ENCODE measurements at regions not wholly inside any gene's neighbourhood (a gene's known extent, or its start where the extent isn't known, plus 50 kb on each side); places are given as distances from the start of the nearest gene placed in this dataset.
"Not testable (repeated sequence)": the region's sequence is repeated elsewhere in the genome, so short reads cannot be mapped to it uniquely, and the experiment has no call there.

- Histone ChIP-seq H3K4me1 (ENCODE audit: control insufficient read depth, insufficient read depth, low read length) (peaks cover 2% of the 10 kb centered on the region), H3K27me3 (ENCODE audit: control insufficient read depth, insufficient read depth) (no peaks in the 10 kb centered on the region), H3K4me3 (ENCODE audit: low read length) (no peak overlapping the region), H3K9me3 (ENCODE audit: control insufficient read depth, low read length) (no peaks in the 10 kb centered on the region), H3K27ac (ENCODE audit: low read length) (no peak overlapping the region)
- DNase-seq (no peak), ATAC-seq (no peak)
- WGBS = 62% methylated on average over 4 of the region's 4 CpGs
- intact Hi-C loops (cut with DNase I) = no loop called here
Measured at GRCh38 chr20:60097285-60097684, 139.1 kb downstream of the CDH26 start.

DNA sequence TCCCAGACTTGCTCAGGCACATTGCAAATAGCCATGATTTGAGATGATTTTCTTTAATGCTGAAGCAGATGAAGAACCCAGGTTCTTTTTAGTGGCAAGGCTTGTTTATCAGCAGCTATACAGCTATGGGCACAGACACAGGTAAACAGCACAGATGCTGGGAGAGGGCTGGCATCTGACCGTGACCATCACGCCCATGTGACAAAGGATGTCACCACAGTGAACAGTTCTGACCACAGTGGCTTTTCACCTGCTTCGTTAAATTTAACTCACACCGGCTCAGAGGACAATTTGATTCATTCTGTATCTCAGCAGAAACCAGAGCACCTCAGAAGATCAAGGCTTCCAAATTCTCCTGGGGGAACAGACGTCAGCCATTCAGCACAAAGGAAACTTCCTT is 142.6 kb downstream of the CDH26 start:
- no peak for ATAC-seq
- 77% methylated on average over 5 of the region's 5 CpGs for WGBS
- Histone ChIP-seq H3K27ac (ENCODE audit: low read length) (no peak overlapping the region), H3K27me3 (ENCODE audit: control insufficient read depth, insufficient read depth) (no peaks in the 10 kb centered on the region), H3K9me3 (ENCODE audit: control insufficient read depth, low read length) (no peaks in the 10 kb centered on the region), H3K4me3 (ENCODE audit: low read length) (no peak overlapping the region), H3K4me1 (ENCODE audit: control insufficient read depth, insufficient read depth, low read length) (no peaks in the 10 kb centered on the region)
- DNase-seq = no peak
- intact Hi-C loops (cut with DNase I) = no loop called here

- Histone ChIP-seq H3K27ac (ENCODE audit: low read length) (no peak overlapping the region), H3K4me1 (ENCODE audit: control insufficient read depth, insufficient read depth, low read length) (no peaks in the 10 kb centered on the region), H3K27me3 (ENCODE audit: control insufficient read depth, insufficient read depth) (no peaks in the 10 kb centered on the region), H3K9me3 (ENCODE audit: control insufficient read depth, low read length) (no peaks in the 10 kb centered on the region), H3K4me3 (ENCODE audit: low read length) (no peak overlapping the region)
- no peak for DNase-seq
- no peak for ATAC-seq
- WGBS = 69% methylated on average over 13 of the region's 13 CpGs
- intact Hi-C loops (cut with DNase I) = no loop called here
Measured at GRCh38 chr20:60101201-60101890, 143.1 kb downstream of the CDH26 start.

DNA sequence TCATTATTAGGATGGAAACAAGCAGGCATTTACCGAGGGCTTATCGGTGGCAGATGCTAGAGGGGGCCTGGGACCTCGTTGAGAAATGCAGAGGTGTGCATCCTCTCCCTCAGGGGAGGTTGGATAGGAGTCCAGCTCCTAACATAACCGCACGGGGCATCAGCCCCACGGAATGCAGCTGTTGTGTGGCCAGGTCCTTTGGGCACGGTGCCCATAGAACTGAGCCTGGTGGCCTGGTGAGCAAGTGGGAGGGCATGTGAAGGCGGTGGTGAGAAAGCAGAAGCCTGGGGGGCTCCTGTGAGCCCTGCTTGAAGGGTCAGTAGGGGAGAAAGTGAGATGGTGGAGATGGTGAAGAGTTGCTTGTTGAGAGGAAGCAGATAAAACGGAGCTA is 143.7 kb downstream of the CDH26 start:
- ATAC-seq (peak in 1 of 2 donors; percentile 28), DNase-seq (no peak)
- H3K4me1 ChIP-seq (ENCODE audit: control insufficient read depth, insufficient read depth, low read length) = no peaks in the 10 kb centered on the region
- H3K4me3 ChIP-seq (ENCODE audit: low read length) = no peak overlapping the region
- intact Hi-C loops (cut with DNase I) = no loop called here
- 60% methylated on average over 9 of the region's 9 CpGs for WGBS
- no peaks in the 10 kb centered on the region for H3K27me3 ChIP-seq (ENCODE audit: control insufficient read depth, insufficient read depth)
- no peaks in the 10 kb centered on the region for H3K9me3 ChIP-seq (ENCODE audit: control insufficient read depth, low read length)
- H3K27ac ChIP-seq (ENCODE audit: low read length) = no peak overlapping the region

- no peaks in the 10 kb centered on the region for H3K9me3 ChIP-seq (ENCODE audit: control insufficient read depth, low read length)
- ATAC-seq = no peak
- no peaks in the 10 kb centered on the region for H3K27me3 ChIP-seq (ENCODE audit: control insufficient read depth, insufficient read depth)
- DNase-seq = no peak
- intact Hi-C loops (cut with DNase I) = no loop called here
- WGBS = 87% methylated on average over 4 of the region's 4 CpGs
- no peaks in the 10 kb centered on the region for H3K4me1 ChIP-seq (ENCODE audit: control insufficient read depth, insufficient read depth, low read length)
- H3K4me3 ChIP-seq (ENCODE audit: low read length) = no peak overlapping the region
- no peak overlapping the region for H3K27ac ChIP-seq (ENCODE audit: low read length)
Measured at GRCh38 chr20:60102665-60103210, 144.5 kb downstream of the CDH26 start.

DNA sequence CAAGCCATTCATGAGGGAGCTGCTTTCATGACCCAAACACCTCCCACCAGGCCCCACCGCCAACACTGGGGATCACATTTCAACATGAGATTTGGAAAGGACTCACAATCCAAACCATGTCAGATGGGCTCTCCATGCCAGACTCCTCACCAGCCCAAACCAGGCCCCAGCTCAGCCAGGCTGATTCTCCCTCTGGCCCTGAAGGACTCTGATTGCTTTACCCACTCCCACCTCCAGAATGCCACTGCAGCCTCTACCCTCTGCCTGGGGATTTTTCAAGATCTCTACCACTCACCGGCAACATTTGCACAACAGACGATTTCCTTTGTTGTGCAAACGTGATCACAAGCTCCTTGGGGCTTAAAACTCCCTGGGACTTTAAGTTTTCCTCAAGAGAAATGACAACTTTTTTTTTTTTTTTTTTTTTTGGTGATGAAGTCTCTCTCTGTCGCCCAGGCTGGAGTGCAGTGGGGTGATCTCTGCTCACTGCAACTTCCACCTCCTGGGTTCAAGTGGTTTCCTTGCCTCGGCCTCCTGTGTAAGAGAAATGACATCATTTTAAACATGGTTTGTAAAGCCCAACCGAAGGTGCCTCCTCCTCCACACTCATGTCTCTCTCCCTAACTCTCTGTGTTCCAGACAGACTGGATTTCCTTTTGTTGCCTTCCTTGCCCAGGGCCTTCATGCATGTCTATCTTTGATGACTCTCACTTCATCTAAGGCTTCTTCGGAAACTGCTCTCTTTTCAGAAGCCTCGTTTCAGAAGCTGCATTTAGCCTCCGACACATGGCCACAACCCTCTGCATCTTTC is 147.0 kb downstream of the CDH26 start:
- H3K27me3 ChIP-seq (ENCODE audit: control insufficient read depth, insufficient read depth) = no peaks in the 10 kb centered on the region
- no peaks in the 10 kb centered on the region for H3K9me3 ChIP-seq (ENCODE audit: control insufficient read depth, low read length)
- H3K4me3 ChIP-seq (ENCODE audit: low read length) = no peak overlapping the region
- ATAC-seq (no peak), DNase-seq (no peak)
- no peaks in the 10 kb centered on the region for H3K4me1 ChIP-seq (ENCODE audit: control insufficient read depth, insufficient read depth, low read length)
- H3K27ac ChIP-seq (ENCODE audit: low read length) = no peak overlapping the region
- intact Hi-C loops (cut with DNase I) = no loop called here
- WGBS = 52% methylated on average over 10 of the region's 10 CpGs

GRCh38 chr20:60106186-60106585 is 148.0 kb downstream of the CDH26 start:
- intact Hi-C loops (cut with DNase I); H3K4me3 ChIP-seq (ENCODE audit: low read length); H3K27me3 ChIP-seq (ENCODE audit: control insufficient read depth, insufficient read depth); H3K4me1 ChIP-seq (ENCODE audit: control insufficient read depth, insufficient read depth, low read length); H3K9me3 ChIP-seq (ENCODE audit: control insufficient read depth, low read length); H3K27ac ChIP-seq (ENCODE audit: low read length); ATAC-seq; DNase-seq: not testable (repeated sequence)
- WGBS = 80% methylated on average over 8 of the region's 8 CpGs

DNA sequence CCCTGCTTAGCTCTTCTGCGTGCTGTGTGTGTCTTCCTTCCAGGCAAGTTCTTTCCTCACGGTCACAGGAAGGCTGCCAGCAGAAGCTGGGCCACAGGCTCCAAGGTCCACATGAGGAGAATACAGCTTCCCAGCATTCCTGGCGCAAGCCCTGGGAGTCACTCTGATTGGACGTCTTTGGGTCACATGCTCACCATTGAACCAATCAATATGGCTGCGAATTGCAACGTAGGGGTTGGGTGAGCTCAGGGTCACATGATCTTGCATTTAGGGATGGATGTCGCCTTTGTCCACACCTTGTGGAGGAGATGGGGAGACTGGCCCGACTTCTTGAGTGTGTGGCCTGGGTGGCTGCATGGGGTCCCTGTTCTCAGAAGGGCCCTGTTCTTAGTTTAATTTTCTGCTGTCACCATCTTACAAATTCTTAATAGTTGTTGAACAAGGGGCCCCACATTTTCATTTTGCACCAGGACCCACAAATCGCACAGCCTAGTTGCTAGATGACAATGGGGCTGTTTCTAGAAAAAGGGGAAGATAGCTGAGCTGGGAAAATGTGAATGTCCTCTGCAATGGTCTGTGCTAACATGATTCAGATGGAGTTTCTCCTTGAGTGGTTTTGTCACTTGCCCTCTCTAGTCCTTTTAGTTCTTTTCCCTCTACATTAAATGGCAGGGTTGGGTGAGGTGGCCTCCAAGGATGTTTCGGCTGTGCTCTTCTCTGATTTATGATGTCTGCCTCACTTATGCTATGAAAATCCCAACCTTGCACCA is 149.6 kb downstream of the CDH26 start:
- Histone ChIP-seq H3K9me3 (ENCODE audit: control insufficient read depth, low read length) (no peaks in the 10 kb centered on the region), H3K4me1 (ENCODE audit: control insufficient read depth, insufficient read depth, low read length) (no peaks in the 10 kb centered on the region), H3K27me3 (ENCODE audit: control insufficient read depth, insufficient read depth) (no peaks in the 10 kb centered on the region), H3K4me3 (ENCODE audit: low read length) (no peak overlapping the region), H3K27ac (ENCODE audit: low read length) (no peak overlapping the region)
- DNase-seq (no peak), ATAC-seq (no peak)
- 62% methylated on average over 10 of the region's 10 CpGs for WGBS
- intact Hi-C loops (cut with DNase I) = no loop called here

GRCh38 chr20:60108397-60108796 is 150.2 kb downstream of the CDH26 start:
- ATAC-seq = no peak

GRCh38 chr20:60113024-60113724 is 155.0 kb downstream of the CDH26 start:
- Histone ChIP-seq H3K27ac (ENCODE audit: low read length) (no peak overlapping the region), H3K9me3 (ENCODE audit: control insufficient read depth, low read length) (no peaks in the 10 kb centered on the region), H3K4me1 (ENCODE audit: control insufficient read depth, insufficient read depth, low read length) (no peaks in the 10 kb centered on the region), H3K27me3 (ENCODE audit: control insufficient read depth, insufficient read depth) (no peaks in the 10 kb centered on the region), H3K4me3 (ENCODE audit: low read length) (no peak overlapping the region)
- 76% methylated on average over 11 of the region's 11 CpGs for WGBS
- ATAC-seq (peak; percentile 37 to 50), DNase-seq (peak in 1 of 3 donors; percentile 62)
- intact Hi-C loops (cut with DNase I) = no loop called here

More at GRCh38 chr20:60108397-60108796, 150.2 kb downstream of the CDH26 start:
- no peak overlapping the region for H3K4me3 ChIP-seq (ENCODE audit: low read length)
- intact Hi-C loops (cut with DNase I) = no loop called here
- DNase-seq = no peak
- H3K9me3 ChIP-seq (ENCODE audit: control insufficient read depth, low read length) = no peaks in the 10 kb centered on the region
- H3K27ac ChIP-seq (ENCODE audit: low read length) = no peak overlapping the region
- H3K4me1 ChIP-seq (ENCODE audit: control insufficient read depth, insufficient read depth, low read length) = no peaks in the 10 kb centered on the region
- no peaks in the 10 kb centered on the region for H3K27me3 ChIP-seq (ENCODE audit: control insufficient read depth, insufficient read depth)
- WGBS = 87% methylated on average over 5 of the region's 5 CpGs

Measured in right cardiac atrium (tissue), 5 donors.